ENCODE measurements at regions not wholly inside any gene's neighbourhood (a gene's known extent, or its start where the extent isn't known, plus 50 kb on each side); places are given as distances from the start of the nearest gene placed in this dataset.

DNA sequence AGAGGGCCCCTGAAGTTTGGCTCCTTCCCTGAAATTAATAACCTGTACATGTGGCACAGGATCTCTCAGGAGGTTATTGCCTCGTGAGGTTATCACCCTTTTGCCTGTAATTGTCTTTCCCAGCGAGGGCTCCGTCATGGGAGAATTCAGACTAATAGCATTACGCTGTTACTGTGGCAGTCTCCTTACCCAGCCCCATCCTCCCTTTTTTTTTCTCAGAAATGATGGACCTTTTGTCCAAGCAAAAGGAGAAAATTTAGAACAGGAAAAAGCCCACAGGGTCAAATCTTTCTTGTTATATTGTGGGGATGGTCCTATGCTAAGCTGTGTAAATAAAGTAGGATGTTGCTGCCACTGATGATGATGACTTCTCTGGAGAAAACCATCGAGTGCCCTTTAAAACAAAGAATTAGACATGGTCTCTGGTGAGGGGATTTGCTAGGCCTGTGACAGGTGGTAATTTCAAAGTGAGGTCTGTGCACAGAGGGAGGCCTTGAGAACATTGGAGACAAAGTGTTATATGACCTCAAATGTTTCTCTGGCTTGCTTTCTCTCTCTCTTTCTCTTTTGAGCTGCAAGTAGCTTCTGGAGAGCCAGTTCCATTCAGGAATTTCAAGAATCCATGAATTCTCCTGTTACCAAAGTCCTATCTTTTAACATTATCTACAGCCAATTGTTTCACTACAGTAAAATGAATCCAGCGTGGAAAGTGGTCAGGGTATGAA lies 357.2 kb downstream of the BMP4 start:
- DNase-seq (ENCODE audit: low spot score), result peak; percentile 22
- in situ Hi-C loops (cut with HindIII; ENCODE audit: low sequenced_read_pairs), result no loop called here

DNA sequence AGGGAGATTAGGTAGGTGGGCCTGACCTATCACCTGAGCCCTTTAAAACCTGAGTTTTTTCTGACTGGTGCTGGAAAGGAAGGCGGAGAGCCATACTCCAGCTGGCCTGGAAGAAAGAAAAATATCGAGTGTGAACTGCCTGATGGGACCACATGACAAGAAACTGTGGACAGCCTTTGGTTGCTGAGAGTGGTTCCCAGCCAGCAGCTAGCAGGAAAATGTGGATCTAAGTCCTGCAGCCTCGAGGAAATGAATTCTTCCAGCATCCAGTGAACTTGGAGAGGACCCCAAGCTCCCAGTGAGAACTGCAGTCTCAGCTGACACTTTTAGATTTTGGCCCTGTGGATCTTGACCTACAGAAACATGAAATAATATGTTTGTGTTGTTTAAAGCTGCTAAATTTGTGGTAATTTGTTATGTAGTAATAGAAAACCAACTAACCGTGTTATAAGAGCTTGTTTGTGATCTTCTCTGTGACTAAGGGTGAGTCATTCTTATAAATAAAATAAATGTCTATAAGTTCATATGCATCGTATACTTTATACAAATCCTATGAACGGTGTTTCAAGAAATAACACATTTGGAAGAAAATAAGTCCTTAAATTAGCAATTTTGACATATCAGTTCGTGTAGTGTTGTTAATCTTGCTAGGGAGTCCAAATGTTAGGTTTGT lies 359.6 kb downstream of the BMP4 start:
- DNase-seq (ENCODE audit: low spot score), result no peak
- in situ Hi-C loops (cut with HindIII; ENCODE audit: low sequenced_read_pairs), result no loop called here

DNA sequence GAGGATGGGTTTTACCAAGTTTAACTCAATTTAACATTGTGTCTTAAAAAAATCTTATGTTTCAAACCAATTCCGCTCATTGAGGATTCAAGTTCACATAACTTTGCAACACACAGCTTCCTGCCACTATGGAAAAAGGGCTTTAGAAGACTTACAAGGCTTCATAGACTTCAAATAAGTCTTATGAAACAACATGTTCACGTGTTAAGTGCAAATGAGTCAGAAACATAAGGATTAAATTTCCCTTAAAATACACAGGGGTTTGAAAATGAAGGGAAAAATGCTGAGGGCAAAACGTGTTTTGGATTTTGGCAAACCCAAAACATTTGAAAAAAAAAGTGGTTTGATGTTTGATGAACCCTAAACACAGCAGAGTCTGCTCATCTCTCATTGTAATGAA lies 364.8 kb downstream of the BMP4 start:
- in situ Hi-C loops (cut with HindIII; ENCODE audit: low sequenced_read_pairs), result no loop called here
- no peak for DNase-seq (ENCODE audit: low spot score)

DNA sequence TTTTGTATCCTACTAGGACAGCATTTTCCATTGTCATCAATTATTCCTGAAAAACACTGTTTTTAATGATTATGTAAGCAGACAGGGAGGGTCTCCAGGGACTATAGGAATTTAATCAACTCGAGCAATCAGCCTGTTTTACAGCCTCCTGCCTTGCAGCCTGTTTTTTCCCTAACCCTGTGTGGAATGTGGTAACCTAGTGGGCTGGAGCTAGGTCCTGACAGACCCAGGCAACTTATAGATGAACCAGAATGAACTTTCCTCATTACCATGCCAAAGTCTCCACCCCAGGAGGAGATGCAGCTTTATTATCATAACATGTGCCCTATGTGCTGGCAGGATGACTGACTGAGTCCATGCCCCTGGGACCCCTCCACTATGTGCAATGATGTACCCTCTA lies 375.1 kb downstream of the BMP4 start:
- DNase-seq (ENCODE audit: low spot score), result no peak
- in situ Hi-C loops (cut with HindIII; ENCODE audit: low sequenced_read_pairs), result no loop called here

DNA sequence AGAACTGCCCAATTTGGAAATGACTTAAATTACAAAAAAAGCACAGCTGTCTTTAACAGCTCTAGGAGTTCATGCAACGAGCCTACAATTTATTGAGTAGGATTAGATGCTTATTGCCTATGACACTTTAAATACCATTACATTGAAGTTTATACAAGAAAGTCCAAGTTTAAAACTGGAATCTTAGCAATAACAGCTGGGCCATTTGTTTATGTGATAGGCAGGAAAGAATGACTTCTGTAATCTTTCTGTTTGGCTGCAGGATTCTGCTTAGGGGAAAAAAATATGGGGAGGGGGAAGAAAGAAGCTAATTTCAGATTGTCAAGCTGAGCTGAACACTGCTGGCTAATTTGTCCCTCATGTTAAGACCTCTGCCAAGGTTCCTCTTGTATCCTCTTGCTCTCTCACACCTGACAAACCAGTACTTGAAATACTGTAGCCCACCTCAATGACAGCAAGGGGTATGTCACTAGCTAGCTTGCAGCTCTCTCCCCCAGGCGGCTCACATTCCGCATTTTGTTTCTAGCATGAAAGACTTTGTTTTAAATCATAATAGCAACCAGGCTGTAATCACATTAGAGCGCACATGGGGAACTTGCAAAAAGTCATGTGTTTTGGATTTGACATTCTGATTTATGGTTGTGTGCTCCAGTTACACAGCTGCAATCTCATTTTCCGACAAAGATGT lies 384.8 kb downstream of the BMP4 start:
- DNase-seq (ENCODE audit: low spot score), result no peak
- in situ Hi-C loops (cut with HindIII; ENCODE audit: low sequenced_read_pairs), result no loop called here

DNA sequence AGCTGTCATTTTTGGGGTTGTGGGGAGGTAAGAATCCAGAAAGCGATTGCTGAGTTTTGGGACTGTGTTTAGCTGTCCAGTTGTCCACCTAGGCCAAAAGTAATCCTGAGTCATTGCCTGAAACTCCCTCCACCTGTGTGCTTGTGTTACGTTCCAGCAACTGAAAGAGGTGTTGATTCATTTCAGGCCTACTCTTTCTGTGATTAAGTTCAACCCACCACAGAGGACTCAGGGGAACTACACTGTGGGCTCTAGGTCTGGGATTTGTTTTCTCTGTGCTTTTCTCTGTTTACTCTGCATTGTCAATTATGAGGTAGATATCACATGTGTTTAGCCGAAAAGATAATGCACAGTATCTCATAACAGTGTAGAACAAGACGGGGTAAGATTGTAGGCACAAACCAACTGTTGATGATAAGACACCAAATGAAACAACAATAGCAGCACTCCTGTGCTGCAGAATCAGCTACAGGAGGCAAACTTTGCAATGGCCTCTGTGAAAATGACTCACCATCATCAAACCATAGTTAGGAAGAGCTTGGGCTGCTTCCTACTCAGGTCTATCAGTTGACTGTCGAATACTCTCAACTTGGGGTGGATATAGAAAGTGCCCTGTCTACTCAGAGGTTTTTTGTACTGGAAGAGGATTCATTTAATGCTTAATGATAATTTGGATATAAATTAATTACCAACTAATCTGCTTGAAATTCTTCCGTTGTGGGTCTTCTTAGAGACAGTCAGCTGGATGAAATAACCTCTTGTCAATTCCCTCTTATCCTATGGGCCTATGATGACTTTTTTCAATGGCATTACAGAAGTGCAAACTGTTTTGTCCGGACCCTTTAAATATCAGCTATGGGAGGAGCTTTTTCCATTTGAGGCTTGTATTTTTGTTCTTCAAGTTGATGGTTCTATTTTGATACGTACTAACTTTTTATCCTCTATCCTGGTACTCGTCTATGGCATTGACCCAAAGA lies 385.9 kb downstream of the BMP4 start:
- no peak for DNase-seq (ENCODE audit: low spot score)
- in situ Hi-C loops (cut with HindIII; ENCODE audit: low sequenced_read_pairs), result no loop called here

DNA sequence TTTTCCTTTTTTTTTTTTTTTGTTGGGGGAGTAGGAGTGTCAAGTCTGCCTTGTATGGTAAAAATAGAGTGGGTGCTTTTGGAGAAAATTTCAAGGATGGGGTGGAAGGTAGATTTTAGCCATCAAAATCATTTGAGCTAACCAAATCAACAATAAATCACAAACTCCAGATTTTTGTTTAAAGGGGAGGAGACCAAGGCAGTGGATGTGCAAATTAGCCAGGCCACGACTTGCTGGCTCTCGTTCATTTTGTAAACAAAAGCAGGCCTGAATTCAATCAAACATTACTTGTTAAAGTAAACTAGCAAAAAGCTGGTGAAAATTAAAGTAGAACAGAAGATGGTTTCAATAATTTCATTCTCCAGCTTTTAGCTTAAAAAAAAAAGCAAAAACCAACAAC lies 387.2 kb downstream of the BMP4 start:
- DNase-seq (ENCODE audit: low spot score), result no peak
- in situ Hi-C loops (cut with HindIII; ENCODE audit: low sequenced_read_pairs), result no loop called here

DNA sequence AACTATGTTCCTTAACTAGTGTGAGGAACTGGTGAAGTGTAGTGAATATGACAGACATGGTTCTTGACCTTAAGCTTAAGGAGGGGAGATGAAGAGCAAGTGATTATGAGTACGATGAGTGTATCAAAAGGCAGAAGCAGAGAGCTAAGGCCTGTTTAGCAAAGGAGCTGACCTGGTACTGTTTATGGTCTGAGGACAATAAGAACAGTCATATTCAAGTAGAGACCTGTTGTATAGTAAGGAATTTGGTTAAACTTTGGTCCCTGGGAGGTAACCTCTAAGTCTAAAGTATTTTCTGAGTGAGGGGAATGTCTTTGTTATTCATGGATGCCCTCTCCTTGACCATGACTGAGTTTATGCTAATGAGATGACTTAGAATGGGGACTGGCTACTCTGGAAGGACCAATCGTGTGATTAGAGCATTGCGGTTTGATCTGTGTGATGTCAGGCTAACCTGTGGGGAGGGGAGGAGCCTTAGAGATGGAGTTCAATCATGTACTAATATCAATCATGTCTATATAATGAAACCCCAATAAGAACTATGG lies 389.3 kb downstream of the BMP4 start:
- in situ Hi-C loops (cut with HindIII; ENCODE audit: low sequenced_read_pairs), result no loop called here
- DNase-seq (ENCODE audit: low spot score), result no peak

DNA sequence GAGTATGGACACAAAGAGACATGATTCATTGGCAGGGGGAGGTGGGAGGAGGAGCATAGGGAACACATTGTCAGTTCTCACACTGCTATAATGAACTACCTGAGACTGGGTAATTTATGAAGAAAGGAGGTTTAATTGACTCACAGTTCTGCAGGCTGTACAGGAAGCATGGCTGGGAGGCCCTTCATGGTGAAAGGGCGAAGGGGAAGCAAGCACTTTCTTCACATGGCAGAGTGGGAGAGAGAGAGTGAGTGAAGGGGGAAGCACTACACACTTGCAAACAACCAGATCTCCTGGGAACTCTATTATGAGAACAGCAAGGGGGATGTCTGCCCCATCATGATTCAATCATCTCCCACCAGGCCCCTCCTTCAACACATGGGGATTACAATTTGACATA lies 391.8 kb downstream of the BMP4 start:
- in situ Hi-C loops (cut with HindIII; ENCODE audit: low sequenced_read_pairs), result no loop called here
- no peak for DNase-seq (ENCODE audit: low spot score)

DNA sequence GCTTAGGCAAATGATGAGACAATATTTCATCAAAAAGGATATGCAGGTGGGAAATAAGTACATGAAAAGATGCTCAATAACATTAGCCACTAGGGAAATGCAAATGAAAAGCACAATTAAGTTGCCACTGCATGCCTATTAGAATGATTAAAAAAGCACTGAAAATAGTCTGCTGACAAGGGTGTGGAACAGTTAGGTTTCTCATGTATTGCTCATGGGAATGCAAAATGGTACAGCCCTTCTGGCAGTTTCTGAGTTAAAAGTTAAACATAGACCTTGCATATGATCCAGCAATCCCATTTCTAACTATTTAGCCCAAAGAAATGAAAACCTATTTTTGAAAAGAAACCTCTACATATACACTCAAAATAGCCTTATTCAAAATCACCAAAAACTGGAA lies 393.0 kb downstream of the BMP4 start:
- in situ Hi-C loops (cut with HindIII; ENCODE audit: low sequenced_read_pairs), result no loop called here
- no peak for DNase-seq (ENCODE audit: low spot score)

DNA sequence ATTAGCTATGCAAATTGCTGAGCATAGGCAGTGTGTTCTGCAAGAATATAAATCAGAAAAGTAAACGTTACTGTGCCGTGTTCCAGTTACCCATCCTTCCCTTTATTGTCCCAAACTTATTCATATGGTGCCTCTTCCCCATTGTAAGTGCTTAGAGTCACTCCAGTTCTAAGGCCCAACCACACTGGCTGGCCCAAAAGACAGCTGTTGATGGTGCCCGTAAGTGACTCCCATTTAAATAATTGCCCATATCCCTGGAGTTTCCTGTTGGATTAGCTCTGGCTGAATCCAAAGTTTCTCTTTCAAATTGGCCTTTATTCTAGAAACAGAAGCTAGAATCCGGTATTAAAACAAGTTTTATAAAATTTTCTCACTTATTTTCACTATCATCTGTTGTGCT lies 400.1 kb upstream of the DDHD1 start:
- in situ Hi-C loops (cut with HindIII; ENCODE audit: low sequenced_read_pairs), result no loop called here

DNA sequence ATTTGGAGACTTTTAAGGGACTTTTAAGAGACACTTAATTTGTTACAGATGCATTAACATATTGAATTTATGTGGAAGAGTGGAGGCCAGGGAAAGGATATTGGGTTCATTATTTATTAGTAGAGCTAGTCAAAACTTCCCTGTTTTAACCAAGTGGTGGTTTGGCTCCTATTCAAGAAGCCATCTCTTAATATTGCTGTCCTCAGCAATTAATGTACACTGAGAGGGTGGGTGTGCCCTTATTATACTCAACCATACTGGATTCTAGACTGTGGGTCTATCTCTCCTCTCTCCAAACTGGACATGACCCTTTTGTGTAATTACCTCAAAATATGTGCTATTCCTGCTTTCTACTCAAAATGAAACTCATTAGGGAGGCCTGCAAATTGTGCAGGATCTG lies 398.7 kb upstream of the DDHD1 start:
- in situ Hi-C loops (cut with HindIII; ENCODE audit: low sequenced_read_pairs), result no loop called here

More for the DNA sequence above, 400.1 kb upstream of the DDHD1 start:
- no peak for DNase-seq (ENCODE audit: low spot score)

DNA sequence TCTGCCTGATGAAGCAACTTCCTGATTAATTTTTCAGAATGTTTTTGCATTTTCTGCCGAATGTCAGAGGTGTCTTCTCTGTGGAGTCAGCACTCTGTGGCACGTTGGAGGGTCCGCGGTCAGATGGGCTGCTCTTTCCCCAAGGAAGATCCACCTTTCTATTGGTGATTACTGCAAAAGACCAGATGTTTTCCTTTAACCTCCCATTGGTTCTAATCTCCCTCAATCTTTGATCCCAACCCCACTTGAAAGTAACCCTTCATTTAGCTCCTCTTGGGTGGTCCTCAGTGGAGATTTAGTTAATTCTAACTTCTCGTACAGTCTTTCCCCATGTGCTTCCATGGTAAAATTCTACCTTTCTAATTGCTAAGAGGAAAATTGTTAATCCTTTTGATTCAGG lies 397.7 kb upstream of the DDHD1 start:
- in situ Hi-C loops (cut with HindIII; ENCODE audit: low sequenced_read_pairs), result no loop called here
- no peak for DNase-seq (ENCODE audit: low spot score)

More for the DNA sequence above, 398.7 kb upstream of the DDHD1 start:
- no peak for DNase-seq (ENCODE audit: low spot score)

DNA sequence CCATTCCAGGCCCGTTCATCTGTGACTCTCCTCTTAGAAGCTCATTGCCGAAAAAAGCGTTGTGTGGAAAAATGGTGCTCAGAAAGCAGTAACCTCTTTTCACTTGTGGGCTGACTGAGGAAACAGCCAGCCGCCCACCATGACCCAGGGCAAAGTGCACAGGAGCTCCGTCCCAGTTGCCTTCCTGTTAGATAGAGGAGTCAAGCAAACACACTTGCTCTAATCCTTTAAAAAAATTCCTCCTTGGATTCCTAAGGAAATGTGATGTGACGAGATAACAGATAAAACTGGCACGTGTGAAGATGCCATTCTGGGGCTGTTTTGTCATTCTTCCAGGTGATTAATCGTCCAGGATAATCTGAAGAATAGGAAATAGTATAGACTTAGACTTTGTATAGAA lies 396.8 kb upstream of the DDHD1 start:
- no peak for DNase-seq (ENCODE audit: low spot score)
- in situ Hi-C loops (cut with HindIII; ENCODE audit: low sequenced_read_pairs), result no loop called here

DNA sequence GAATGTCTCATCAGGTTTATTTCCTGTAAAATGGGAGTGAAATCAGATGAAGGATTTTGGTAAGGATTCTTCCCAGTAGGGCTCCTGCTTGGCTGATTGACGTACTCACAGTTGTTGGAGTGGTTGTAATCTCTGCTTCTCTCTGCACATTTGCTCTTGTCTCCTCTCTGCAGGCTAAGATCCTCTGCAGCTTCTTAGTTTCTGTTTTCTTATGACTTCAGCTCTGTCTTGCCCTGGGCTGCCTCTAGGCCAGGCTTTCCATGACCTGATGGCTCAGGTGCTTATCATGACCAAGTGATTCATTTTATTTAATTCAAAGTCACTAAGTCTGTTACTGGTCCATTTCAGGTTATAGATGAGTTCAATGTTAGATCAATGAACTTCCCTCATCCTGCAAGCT lies 394.5 kb upstream of the DDHD1 start:
- in situ Hi-C loops (cut with HindIII; ENCODE audit: low sequenced_read_pairs), result no loop called here

DNA sequence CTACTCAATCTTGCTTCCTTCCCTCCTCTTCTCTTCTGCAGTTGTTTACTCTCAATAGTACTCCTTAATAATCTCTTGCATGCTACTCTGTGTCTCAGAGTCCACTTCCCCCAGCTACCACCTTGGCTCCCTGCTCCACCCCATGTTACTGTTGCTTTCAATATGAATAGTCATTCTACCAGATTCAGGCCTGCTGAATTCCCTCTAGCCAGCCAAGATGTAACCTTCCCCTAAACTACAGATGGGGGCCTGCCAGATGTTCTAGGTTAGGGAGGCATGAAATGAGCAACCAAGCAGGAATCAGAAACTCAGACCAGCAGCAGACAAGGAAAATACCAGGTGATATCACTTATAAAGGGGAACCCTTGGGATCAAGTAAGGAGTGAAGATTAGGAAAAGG lies 392.1 kb upstream of the DDHD1 start:
- in situ Hi-C loops (cut with HindIII; ENCODE audit: low sequenced_read_pairs), result no loop called here

More for the DNA sequence above, 394.5 kb upstream of the DDHD1 start:
- no peak for DNase-seq (ENCODE audit: low spot score)

DNA sequence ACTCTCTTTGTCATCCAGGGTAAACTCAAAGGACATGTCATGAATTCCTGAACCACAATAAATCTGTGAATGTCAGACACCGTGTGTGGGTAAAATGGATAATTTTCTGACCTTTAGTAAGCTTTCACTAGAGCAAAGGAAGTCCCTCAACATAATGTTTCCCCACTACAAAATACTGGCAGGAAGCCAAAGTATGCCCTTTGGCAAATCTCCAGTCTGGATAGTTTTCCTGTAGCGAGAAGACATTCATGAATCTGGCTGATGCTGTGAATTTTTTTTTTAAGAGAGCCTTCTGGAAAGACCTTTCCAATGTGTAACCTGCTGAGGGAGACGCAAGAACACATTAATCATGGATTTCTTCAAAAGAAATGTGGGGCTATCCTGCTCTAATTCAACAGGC lies 389.6 kb upstream of the DDHD1 start:
- in situ Hi-C loops (cut with HindIII; ENCODE audit: low sequenced_read_pairs), result no loop called here
- peak; percentile 16 for DNase-seq (ENCODE audit: low spot score)

More for the DNA sequence above, 392.1 kb upstream of the DDHD1 start:
- no peak for DNase-seq (ENCODE audit: low spot score)

DNA sequence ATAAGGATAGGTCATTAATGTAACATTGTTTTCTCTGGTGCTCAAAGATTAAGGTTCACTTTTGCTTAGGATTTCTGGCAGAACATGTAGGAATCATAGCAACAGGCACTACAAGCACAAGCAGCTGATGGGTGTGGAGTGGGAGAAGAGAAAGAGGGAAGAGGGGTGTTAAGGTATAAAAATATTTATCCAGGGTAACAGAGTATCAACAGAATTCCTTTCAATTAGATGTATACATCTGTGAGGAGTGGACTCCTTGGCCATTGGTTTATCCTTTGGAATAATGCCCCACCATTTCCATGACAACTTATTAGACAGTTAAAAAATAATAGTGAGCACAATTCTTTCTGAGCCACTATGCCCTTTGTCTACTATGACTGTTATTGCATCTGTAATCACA lies 388.3 kb upstream of the DDHD1 start:
- DNase-seq (ENCODE audit: low spot score), result no peak
- in situ Hi-C loops (cut with HindIII; ENCODE audit: low sequenced_read_pairs), result no loop called here

DNA sequence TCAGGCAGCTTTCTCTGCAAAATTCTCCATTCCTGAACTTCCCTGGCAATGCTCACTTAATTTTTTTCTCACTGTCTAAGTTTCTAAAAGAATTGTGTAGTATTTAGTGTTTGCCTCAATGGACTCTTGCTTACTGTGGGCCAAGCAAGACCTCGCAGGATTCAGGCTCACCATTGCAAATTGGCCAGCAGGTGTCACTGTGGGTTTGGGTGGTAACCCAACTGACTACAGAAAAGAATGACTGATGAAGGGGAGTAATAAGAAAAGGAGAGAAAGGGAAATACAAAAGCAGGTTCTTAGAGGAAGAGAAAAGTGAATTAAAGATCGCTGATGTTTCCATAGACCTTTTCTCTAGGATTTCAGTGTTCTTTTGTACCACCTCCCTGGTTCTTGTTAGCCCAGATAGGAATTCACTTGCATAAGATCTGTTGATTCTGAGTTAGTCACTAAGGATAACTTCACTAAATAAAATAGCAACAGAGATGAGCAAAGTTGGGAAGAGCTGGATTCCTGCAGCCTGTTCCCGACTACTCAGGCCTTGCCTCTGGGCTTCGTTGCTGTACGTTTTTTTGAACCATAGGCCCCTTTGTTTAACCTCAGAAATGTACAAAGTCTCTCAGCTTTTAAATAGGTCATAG lies 386.5 kb upstream of the DDHD1 start:
- in situ Hi-C loops (cut with HindIII; ENCODE audit: low sequenced_read_pairs), result no loop called here
- DNase-seq (ENCODE audit: low spot score), result peak; percentile 80

Data from G401 (cell line).